GM12873 (cell line): ENCODE measurements at regions not wholly inside any gene's neighbourhood (a gene's known extent, or its start where the extent isn't known, plus 50 kb on each side); places are given as distances from the start of the nearest gene placed in this dataset.
A peak's percentile ranks its signal among the peaks of the same experiment; 100 is the strongest.

Source experiments
- CTCF ChIP-seq: IDR thresholded peaks from 2 replicates; pipeline ENCODE4 v1.5.1; 2012; ENCODE audit warnings: low read depth, mild to moderate bottlenecking, moderate library complexity, low read length, control low read depth; ENCODE audit not compliant: insufficient read depth; ENCODE audit errors: missing control alignments

GRCh38 chrX:120791013-120791643, 84.5 kb downstream of the CT47B1 start:
- no peak for TF ChIP-seq CTCF

GRCh38 chrX:120790552-120790951, 85.1 kb downstream of the CT47B1 start:
- no peak for TF ChIP-seq CTCF

GRCh38 chrX:120790118-120790517, 85.5 kb downstream of the CT47B1 start:
- peak; percentile 80 for TF ChIP-seq CTCF

- no peak for TF ChIP-seq CTCF
These were observed 94.3 kb downstream of the CT47B1 start for GRCh38 chrX:120781403-120781802.

- TF ChIP-seq CTCF = no peak
These were observed 99.7 kb downstream of the CT47B1 start for GRCh38 chrX:120775959-120776358.

- no peak for TF ChIP-seq CTCF
These were observed 101.1 kb downstream of the CT47B1 start for GRCh38 chrX:120774606-120775005.

GRCh38 chrX:120773801-120774200, 101.9 kb downstream of the CT47B1 start:
- no peak for TF ChIP-seq CTCF
